Esophagus squamous epithelium (tissue), 4 donors: ENCODE measurements at regions not wholly inside any gene's neighbourhood (a gene's known extent, or its start where the extent isn't known, plus 50 kb on each side); places are given as distances from the start of the nearest gene placed in this dataset.

Source experiments
- CTCF ChIP-seq, 6 experiments: fragments of 450-650 bp in 4 of 6; fragments of 200-600 bp in 2 of 6; sonication (generic) in 2 of 6; IDR thresholded peaks; one replicate each; pipeline ENCODE4 v1.5.1; 2016 to 2019; ENCODE audit warnings: antibody characterized with exemption in 6 of 6, mild to moderate bottlenecking in 4 of 6, moderate library complexity in 4 of 6
- POLR2A ChIP-seq, 4 donors: fragments of 450-650 bp; IDR thresholded peaks; one replicate each; pipeline ENCODE4 v1.6.1; 2017; ENCODE audit warnings: antibody characterized with exemption in 4 of 4, mild to moderate bottlenecking in 4 of 4, moderate library complexity in 3 of 4

GRCh38 chr1:208418667-208419066, 174.5 kb upstream of the PLXNA2 start:
- no peak for TF ChIP-seq POLR2A (IDR thresholded peaks at IDR 0.05)
- TF ChIP-seq CTCF (IDR thresholded peaks at IDR 0.05) = no peak
